ENCODE measurements at regions not wholly inside any gene's neighbourhood (a gene's known extent, or its start where the extent isn't known, plus 50 kb on each side); places are given as distances from the start of the nearest gene placed in this dataset.

DNA sequence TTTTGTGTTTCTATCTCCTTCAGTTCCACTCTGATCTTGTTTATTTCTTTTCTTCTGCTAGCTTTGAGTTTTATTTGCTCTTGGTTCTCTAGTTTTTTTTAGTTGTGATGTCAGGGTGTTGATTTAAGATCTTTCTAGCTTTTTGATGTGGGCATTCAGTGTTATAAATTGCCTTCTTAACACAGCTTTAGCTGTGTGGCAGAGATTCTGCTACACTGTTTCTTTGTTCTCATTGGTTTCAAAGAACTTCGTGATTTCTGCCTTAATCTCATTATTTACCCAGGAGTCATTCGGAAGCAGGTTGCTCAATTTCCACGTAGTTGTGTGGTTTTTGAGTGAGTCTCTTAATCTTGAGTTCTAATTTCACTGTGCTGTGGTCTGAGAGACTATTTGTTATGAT is 251.7 kb upstream of the HTR2A start:
- TF ChIP-seq, protein P1, sequence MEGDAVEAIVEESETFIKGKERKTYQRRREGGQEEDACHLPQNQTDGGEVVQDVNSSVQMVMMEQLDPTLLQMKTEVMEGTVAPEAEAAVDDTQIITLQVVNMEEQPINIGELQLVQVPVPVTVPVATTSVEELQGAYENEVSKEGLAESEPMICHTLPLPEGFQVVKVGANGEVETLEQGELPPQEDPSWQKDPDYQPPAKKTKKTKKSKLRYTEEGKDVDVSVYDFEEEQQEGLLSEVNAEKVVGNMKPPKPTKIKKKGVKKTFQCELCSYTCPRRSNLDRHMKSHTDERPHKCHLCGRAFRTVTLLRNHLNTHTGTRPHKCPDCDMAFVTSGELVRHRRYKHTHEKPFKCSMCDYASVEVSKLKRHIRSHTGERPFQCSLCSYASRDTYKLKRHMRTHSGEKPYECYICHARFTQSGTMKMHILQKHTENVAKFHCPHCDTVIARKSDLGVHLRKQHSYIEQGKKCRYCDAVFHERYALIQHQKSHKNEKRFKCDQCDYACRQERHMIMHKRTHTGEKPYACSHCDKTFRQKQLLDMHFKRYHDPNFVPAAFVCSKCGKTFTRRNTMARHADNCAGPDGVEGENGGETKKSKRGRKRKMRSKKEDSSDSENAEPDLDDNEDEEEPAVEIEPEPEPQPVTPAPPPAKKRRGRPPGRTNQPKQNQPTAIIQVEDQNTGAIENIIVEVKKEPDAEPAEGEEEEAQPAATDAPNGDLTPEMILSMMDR (IDR thresholded peaks at IDR 0.05; ENCODE audit: borderline replicate concordance, insufficient read depth, low read depth, low read length) = no peak
- H3K4me3 ChIP-seq (ENCODE audit: low read depth, low read length) = no peak overlapping the region

DNA sequence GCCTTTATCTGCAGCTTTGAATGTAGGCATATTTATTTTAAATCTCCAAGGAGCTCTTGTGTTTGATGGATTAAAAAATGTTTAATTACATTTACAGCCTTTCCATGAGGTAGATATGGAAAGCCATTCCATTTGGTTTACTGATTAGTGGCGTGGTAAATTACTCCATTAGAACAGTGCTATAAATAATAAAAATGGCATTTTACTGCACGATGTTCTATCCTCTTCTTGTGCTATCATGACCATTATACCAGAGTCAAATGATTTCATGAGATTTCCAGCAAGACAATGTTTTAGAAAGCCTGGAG is 250.9 kb upstream of the HTR2A start:
- no peak overlapping the region for H3K4me3 ChIP-seq (ENCODE audit: low read depth, low read length)
- TF ChIP-seq, protein P1 (IDR thresholded peaks at IDR 0.05; ENCODE audit: borderline replicate concordance, insufficient read depth, low read depth, low read length) = no peak

DNA sequence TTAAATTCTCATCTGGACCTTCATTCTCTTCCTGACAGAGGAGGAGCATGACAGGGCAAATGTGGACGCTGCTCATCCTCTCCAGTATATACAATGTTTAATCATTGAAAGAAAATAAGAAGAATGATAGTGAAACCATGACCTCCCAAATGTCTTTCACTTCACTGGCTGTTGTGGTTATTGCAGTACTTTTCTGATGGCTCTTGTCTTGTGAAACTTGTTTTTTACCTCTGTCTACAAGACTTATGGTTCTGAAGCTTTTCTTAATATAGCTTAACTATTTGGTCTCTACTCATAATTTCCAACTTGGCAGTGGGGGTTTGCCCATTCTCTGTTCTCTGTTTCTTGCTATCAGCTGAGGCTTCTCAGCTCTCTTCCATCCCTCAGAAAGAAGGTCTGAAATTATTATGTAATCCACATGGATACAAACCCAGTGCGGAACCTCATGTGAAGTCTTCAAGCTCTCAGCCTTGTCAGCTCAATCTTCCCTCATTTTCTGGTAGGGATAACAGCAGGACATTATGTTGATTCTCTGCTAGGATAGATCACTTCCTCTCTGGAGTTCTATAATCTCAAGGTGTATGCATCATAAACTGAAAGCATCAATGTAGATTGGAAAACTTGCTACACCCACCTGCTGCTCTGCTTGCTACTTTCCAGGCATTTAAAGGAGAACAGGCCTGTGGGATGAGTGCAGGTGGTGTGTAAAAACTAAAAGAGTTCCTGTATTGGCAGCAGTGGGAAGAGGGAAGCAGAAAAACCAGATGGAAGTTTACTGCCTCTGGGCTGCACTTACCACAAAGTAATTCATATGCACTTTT is 250.3 kb upstream of the HTR2A start:
- TF ChIP-seq, protein P1 (IDR thresholded peaks at IDR 0.05; ENCODE audit: borderline replicate concordance, insufficient read depth, low read depth, low read length) = no peak
- no peak overlapping the region for H3K4me3 ChIP-seq (ENCODE audit: low read depth, low read length)

DNA sequence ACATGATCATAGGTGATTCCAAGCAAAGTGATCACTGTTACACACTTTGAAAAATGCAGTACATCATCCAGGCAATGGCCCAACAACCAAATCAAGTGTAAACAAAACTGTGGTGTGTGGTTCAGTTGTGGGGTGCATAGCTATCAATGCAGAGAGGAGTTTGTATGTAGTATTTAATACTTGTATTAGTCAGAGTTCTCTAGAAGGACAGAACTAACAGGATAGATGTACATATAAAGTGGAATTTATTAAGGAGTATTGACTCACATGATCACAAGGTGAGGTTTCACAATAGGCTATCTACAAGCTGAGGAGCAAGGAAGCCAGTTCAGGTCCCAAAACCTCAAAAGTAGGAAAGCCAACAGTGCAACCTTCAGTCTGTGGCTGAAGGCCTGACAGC is 249.3 kb upstream of the HTR2A start:
- H3K4me3 ChIP-seq (ENCODE audit: low read depth, low read length) = no peak overlapping the region
- TF ChIP-seq, protein P1 (IDR thresholded peaks at IDR 0.05; ENCODE audit: borderline replicate concordance, insufficient read depth, low read depth, low read length) = no peak

DNA sequence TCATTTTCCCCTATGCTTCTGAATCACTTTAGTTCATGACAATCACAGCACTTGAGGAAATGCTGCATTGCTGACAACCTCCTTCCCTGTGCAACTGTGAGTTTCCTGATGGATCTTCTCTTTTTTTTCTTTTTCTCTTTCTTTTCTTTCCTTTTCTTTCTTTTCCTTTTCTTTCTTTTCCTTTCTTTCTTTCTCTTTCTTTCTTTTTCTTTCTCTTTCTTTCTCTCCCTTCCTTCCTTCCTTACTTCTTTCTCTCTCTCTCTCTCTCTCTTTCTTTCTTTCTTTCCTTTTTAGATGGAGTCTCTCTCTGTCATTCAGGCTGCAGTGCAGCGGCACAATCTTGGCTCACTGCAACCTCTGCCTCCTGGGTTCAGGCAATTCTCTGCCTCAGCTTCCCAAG is 247.9 kb upstream of the HTR2A start:
- H3K4me3 ChIP-seq (ENCODE audit: low read depth, low read length) = no peak overlapping the region
- TF ChIP-seq, protein P1 (IDR thresholded peaks at IDR 0.05; ENCODE audit: borderline replicate concordance, insufficient read depth, low read depth, low read length) = no peak

DNA sequence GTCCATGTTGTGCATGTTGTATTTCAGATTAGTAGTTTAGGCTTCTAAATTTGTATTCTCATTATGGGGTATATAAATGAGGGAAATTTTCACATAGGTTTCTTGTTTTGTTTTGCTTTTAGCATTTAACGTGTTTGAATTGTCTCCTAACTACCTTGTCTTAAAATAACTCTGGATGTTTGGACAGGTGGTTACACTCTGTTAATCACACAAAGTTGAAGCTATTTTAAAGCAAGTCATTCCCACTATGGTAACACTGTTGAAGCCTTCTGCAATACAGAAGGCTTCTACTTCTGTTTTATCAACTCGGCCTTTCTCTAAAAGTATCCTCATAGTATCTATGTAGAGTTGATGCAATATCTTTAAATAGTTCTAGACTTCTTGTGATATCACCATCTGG is 245.3 kb upstream of the HTR2A start:
- no peak overlapping the region for H3K4me3 ChIP-seq (ENCODE audit: low read depth, low read length)
- TF ChIP-seq, protein P1 (IDR thresholded peaks at IDR 0.05; ENCODE audit: borderline replicate concordance, insufficient read depth, low read depth, low read length) = no peak

DNA sequence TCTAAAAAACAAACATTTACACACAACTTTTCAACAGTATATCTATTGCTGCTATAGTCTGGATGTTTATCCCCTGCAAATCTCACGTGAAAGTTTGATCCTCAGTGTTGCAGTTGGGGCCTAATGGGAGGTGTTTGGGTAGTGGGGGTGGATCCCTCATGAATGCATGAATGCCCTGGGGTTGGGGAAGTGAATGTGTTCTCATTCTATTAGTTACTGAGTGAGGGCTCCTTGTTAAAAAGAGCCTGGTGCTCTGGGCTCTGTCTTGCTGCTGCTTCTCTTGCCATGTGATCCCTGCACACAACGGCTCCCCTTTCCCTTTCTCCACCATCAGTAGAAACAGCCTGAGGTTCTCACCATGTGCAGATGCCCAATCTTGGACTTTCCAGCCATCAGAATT is 242.7 kb upstream of the HTR2A start:
- H3K4me3 ChIP-seq (ENCODE audit: low read depth, low read length) = no peak overlapping the region
- TF ChIP-seq, protein P1 (IDR thresholded peaks at IDR 0.05; ENCODE audit: borderline replicate concordance, insufficient read depth, low read depth, low read length) = no peak

All from GM12875 (cell line).